ENCODE measurements at regions not wholly inside any gene's neighbourhood (a gene's known extent, or its start where the extent isn't known, plus 50 kb on each side); places are given as distances from the start of the nearest gene placed in this dataset.
"Not testable (repeated sequence)": the region's sequence is repeated elsewhere in the genome, so short reads cannot be mapped to it uniquely, and the experiment has no call there.

GRCh38 chr12:25424211-25424731 is 128.8 kb downstream of the LMNTD1 start:
- DNase-seq: no peak

GRCh38 chr12:25423355-25424050 is 129.6 kb downstream of the LMNTD1 start:
- DNase-seq: no peak

GRCh38 chr12:25422241-25422640 is 130.8 kb downstream of the LMNTD1 start:
- DNase-seq: no peak

- peak; percentile 32 for DNase-seq
Measured at GRCh38 chr12:25421651-25422167, 131.4 kb downstream of the LMNTD1 start.

GRCh38 chr12:25420116-25420515 is 133.0 kb downstream of the LMNTD1 start:
- no peak for DNase-seq

GRCh38 chr12:25419595-25419994 is 133.5 kb downstream of the LMNTD1 start:
- no peak for DNase-seq

- DNase-seq: no peak
Measured at GRCh38 chr12:25417071-25417470, 136.0 kb downstream of the LMNTD1 start.

- DNase-seq: no peak
Measured at GRCh38 chr12:25416516-25416915, 136.6 kb downstream of the LMNTD1 start.

- DNase-seq: no peak
Measured at GRCh38 chr12:25415004-25415403, 138.1 kb downstream of the LMNTD1 start.

GRCh38 chr12:25412735-25413134 is 140.3 kb downstream of the LMNTD1 start:
- no peak for DNase-seq

- DNase-seq: no peak
Measured at GRCh38 chr12:25404955-25405354, 148.1 kb downstream of the LMNTD1 start.

GRCh38 chr12:25401547-25402345 is 151.0 kb upstream of the KRAS start:
- DNase-seq: peak; percentile 27

- no peak for DNase-seq
Measured at GRCh38 chr12:25397001-25397400, 146.3 kb upstream of the KRAS start.

- no peak for DNase-seq
Measured at GRCh38 chr12:25395227-25395626, 144.5 kb upstream of the KRAS start.

- not testable (repeated sequence) for DNase-seq
Measured at GRCh38 chr12:25394775-25395174, 144.0 kb upstream of the KRAS start.

GRCh38 chr12:25394025-25394424 is 143.3 kb upstream of the KRAS start:
- DNase-seq: no peak

- DNase-seq: not testable (repeated sequence)
Measured at GRCh38 chr12:25391346-25391745, 140.6 kb upstream of the KRAS start.

GRCh38 chr12:25388183-25388582 is 137.5 kb upstream of the KRAS start:
- DNase-seq: no peak

- no peak for DNase-seq
Measured at GRCh38 chr12:25387732-25388050, 137.0 kb upstream of the KRAS start.

GRCh38 chr12:25386831-25387731 is 136.4 kb upstream of the KRAS start:
- peak; percentile 81 for DNase-seq

- DNase-seq: no peak
Measured at GRCh38 chr12:25384893-25385248, 134.1 kb upstream of the KRAS start.

GRCh38 chr12:25384038-25384892 is 133.5 kb upstream of the KRAS start:
- DNase-seq: no peak
